Mesendoderm (in vitro differentiated cells): ENCODE measurements at regions not wholly inside any gene's neighbourhood (a gene's known extent, or its start where the extent isn't known, plus 50 kb on each side); places are given as distances from the start of the nearest gene placed in this dataset.

Experiments
- DNase-seq: peaks from one replicate; pipeline ENCODE4 v3.0.0; 2013
- H2AK5ac ChIP-seq: 2 replicates; pipeline ENCODE4 v1.6.1; 2013; ENCODE audit warnings: low read length, inconsistent platforms
- H2BK120ac ChIP-seq: 2 replicates; pipeline ENCODE4 v1.6.1; 2013; ENCODE audit warnings: low read depth, mild to moderate bottlenecking, low read length, moderate library complexity, mixed read lengths
- H2BK15ac ChIP-seq: replicated peaks from 2 replicates; pipeline ENCODE4 v1.6.1; 2013; ENCODE audit warnings: low read depth, mild to moderate bottlenecking, moderate library complexity
- H2BK5ac ChIP-seq: 2 replicates; pipeline ENCODE4 v1.6.1; 2013; ENCODE audit warnings: low read length, inconsistent platforms
- H3K18ac ChIP-seq: 2 replicates; pipeline ENCODE4 v1.6.1; 2013; ENCODE audit warnings: mild to moderate bottlenecking, low read length, mixed read lengths
- H3K23ac ChIP-seq: one replicate; pipeline ENCODE4 v1.6.1; 2013; ENCODE audit warnings: low read length
- H3K27ac ChIP-seq: 2 replicates; pipeline ENCODE4 v1.5.1; 2013; ENCODE audit warnings: low read depth, mild to moderate bottlenecking, inconsistent platforms, low read length, moderate library complexity
- H3K27me3 ChIP-seq: 2 replicates; pipeline ENCODE4 v1.6.1; 2013; ENCODE audit warnings: low read length, control low read depth, mild to moderate bottlenecking, inconsistent platforms; ENCODE audit not compliant: insufficient read depth, poor library complexity
- H3K36me3 ChIP-seq: 2 replicates; pipeline ENCODE4 v1.6.1; 2013; ENCODE audit warnings: low read length, inconsistent platforms; ENCODE audit not compliant: control insufficient read depth, insufficient read depth
- H3K4ac ChIP-seq: one replicate; pipeline ENCODE4 v1.6.1; 2013; ENCODE audit warnings: low read depth, mild to moderate bottlenecking, low read length, moderate library complexity
- H3K4me1 ChIP-seq: 2 replicates; pipeline ENCODE4 v1.6.1; 2013; ENCODE audit warnings: low read depth, low read length, inconsistent platforms; ENCODE audit not compliant: control insufficient read depth
- H3K4me2 ChIP-seq: 2 replicates; pipeline ENCODE4 v1.6.1; 2013; ENCODE audit warnings: low read length
- H3K4me3 ChIP-seq: 2 replicates; pipeline ENCODE4 v1.5.1; 2013; ENCODE audit warnings: mild to moderate bottlenecking, low read length
- H3K56ac ChIP-seq: one replicate; pipeline ENCODE4 v1.6.1; 2013; ENCODE audit warnings: low read length
- H3K79me1 ChIP-seq: 2 replicates; pipeline ENCODE4 v1.6.1; 2013; ENCODE audit warnings: low read length, inconsistent platforms
- H3K79me2 ChIP-seq: 2 replicates; pipeline ENCODE4 v1.6.1; 2013; ENCODE audit warnings: mild to moderate bottlenecking, low read length; ENCODE audit not compliant: control insufficient read depth, insufficient read depth
- H3K9ac ChIP-seq: 2 replicates; pipeline ENCODE4 v1.6.1; 2013; ENCODE audit warnings: low read length, inconsistent platforms
- H4K5ac ChIP-seq: one replicate; pipeline ENCODE4 v1.6.1; 2013; ENCODE audit warnings: low read length
- H4K8ac ChIP-seq: one replicate; pipeline ENCODE4 v1.6.1; 2013; ENCODE audit warnings: low read depth, mild to moderate bottlenecking, control low read depth, low read length, moderate library complexity
- WGBS: extraction: QIAGEN DNeasy Blood & Tissue Kit; methylation state at CpG from one replicate; pipeline ENCODE4 v1.1.7; 2013; ENCODE audit warnings: low lambda C conversion rate, missing lambda C conversion rate; ENCODE audit not compliant: insufficient coverage; ENCODE audit errors: extremely low coverage; 5-methylcytosine and 5-hydroxymethylcytosine counted together

DNA sequence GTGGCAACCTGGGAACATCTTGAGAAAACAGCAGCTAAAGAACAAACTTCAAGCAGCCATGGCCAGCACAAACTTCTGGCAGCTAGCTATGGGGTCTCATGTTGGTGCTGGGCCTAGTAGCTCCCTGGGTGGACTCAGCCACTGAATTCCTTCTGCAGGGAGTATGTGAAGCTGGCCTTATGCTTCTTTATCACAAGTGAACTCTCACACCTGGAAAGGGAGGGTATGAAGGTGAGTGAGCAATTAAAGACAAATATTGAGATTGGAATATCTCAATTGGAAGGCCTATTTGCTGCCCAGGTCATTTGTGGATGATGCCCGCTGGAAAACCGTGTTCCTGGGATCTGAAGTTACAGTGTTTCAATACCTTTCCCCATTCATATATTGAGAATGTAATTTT lies 153.3 kb upstream of the RPS6KA3 start:
- no peak overlapping the region for H4K5ac ChIP-seq
- no CpG with 5 or more reads among the region's 2 CpGs for WGBS

DNA sequence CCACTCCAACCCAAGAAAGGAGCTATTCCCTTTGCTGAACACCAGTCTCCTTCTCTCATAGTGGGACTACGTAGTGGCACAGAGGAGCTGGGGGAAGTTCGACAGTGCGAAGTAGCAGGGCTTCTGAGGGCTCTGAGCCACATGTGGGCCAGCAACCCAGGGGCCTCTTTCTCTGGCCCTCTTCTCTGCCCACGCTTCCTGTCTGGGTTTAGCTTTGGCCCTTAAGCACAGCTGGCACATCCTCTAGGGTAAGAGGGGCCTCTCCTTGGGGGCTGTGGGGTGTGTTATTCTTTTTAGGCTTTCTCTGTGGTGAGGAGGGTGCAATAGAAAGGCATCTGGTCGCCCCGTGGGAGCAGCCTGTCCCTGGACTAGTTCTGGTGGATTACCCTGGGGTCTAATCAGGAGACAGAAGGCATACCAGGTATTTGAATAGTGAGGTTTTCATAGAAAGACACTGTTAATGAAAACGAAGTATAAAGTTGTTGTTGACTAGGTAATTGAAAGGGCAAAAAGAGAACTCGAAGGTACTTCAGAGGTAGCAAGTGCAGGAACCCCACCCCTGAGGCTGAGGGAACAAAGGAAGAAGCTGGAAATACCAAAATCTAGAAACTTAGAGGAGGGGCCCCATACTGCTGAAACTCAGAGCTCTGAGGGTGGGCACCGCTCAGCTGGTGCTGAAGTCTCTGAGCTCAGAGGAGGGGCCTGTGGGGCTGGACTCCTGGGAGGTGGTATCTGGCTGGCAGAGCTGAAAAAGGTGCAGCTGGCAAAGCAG lies 151.9 kb upstream of the RPS6KA3 start:
- H3K4me2 ChIP-seq, result no peak overlapping the region
- H2BK15ac ChIP-seq, result no peak overlapping the region
- no peak overlapping the region for H3K9ac ChIP-seq
- H3K4me1 ChIP-seq, result no peaks in the 10 kb centered on the region
- H4K8ac ChIP-seq, result no peak overlapping the region
- H3K36me3 ChIP-seq, result no peaks in the 10 kb centered on the region
- no CpG with 5 or more reads among the region's 9 CpGs for WGBS
- H2BK120ac ChIP-seq, result no peak overlapping the region
- no peak overlapping the region for H3K23ac ChIP-seq
- H4K5ac ChIP-seq, result no peak overlapping the region
- H3K18ac ChIP-seq, result no peak overlapping the region
- DNase-seq, result no peak
- H2AK5ac ChIP-seq, result no peak overlapping the region
- no peak overlapping the region for H3K27ac ChIP-seq
- H3K79me1 ChIP-seq, result no peaks in the 10 kb centered on the region
- H3K4ac ChIP-seq, result no peak overlapping the region
- no peak overlapping the region for H2BK5ac ChIP-seq
- H3K79me2 ChIP-seq, result no peaks in the 10 kb centered on the region
- no peaks in the 10 kb centered on the region for H3K27me3 ChIP-seq
- H3K4me3 ChIP-seq, result no peak overlapping the region
- H3K56ac ChIP-seq, result no peak overlapping the region

More for the DNA sequence above, 153.3 kb upstream of the RPS6KA3 start:
- no peak overlapping the region for H3K4me2 ChIP-seq
- no peak overlapping the region for H3K27ac ChIP-seq
- no peak overlapping the region for H2BK15ac ChIP-seq
- H3K4me3 ChIP-seq, result no peak overlapping the region
- no peaks in the 10 kb centered on the region for H3K4me1 ChIP-seq
- H3K23ac ChIP-seq, result no peak overlapping the region
- H2BK5ac ChIP-seq, result no peak overlapping the region
- no peaks in the 10 kb centered on the region for H3K79me2 ChIP-seq
- no peak overlapping the region for H2BK120ac ChIP-seq
- H3K27me3 ChIP-seq, result no peaks in the 10 kb centered on the region
- H3K9ac ChIP-seq, result no peak overlapping the region
- H3K56ac ChIP-seq, result no peak overlapping the region
- DNase-seq, result no peak
- no peaks in the 10 kb centered on the region for H3K79me1 ChIP-seq
- no peak overlapping the region for H4K8ac ChIP-seq
- no peak overlapping the region for H2AK5ac ChIP-seq
- H3K18ac ChIP-seq, result no peak overlapping the region
- H3K36me3 ChIP-seq, result no peaks in the 10 kb centered on the region
- H3K4ac ChIP-seq, result no peak overlapping the region

DNA sequence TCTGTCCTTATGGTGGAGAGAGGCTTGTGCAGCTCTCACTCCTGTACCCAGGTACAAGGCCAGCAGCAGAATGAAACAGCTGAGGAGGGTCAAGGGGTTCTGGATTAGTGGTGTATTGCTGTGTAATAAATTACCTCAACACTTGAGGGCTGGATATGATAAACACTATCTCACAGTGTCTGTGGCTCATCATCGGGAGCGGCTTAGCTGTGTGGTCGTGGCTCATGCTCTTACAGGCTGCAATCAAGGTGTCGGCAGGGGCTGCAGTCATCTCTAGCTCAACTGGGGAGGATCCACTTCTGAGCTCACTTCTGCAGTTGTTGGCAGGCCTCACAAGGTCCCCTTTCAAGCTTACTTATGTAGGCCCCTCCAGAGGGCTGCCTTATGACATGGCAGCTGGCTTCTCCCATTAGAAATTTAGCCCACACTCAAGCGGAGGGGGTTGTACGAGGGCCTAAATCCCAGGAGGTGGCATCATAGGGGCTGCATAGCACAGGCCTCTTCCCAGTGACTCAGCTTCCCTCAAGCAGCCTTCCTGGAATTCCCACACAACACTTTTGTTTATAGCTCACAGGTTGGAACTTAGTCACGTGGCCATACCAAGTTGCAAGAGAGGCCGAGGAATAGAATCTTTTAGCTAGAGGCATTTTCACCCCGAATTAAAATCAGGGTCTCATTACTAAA lies 148.2 kb upstream of the RPS6KA3 start:
- Histone ChIP-seq H2BK120ac (no peak overlapping the region), H3K9ac (no peak overlapping the region), H2BK5ac (no peak overlapping the region), H3K27me3 (no peaks in the 10 kb centered on the region), H3K23ac (no peak overlapping the region), H3K56ac (no peak overlapping the region), H3K4me3 (no peak overlapping the region), H3K79me1 (no peaks in the 10 kb centered on the region), H3K36me3 (no peaks in the 10 kb centered on the region), H2AK5ac (no peak overlapping the region), H2BK15ac (no peak overlapping the region), H4K8ac (no peak overlapping the region), H3K4ac (no peak overlapping the region), H3K79me2 (no peaks in the 10 kb centered on the region), H3K18ac (no peak overlapping the region), H3K4me2 (no peak overlapping the region), H4K5ac (no peak overlapping the region), H3K4me1 (no peaks in the 10 kb centered on the region), H3K27ac (no peak overlapping the region)
- no CpG with 5 or more reads among the region's 9 CpGs for WGBS
- peak; percentile 36 for DNase-seq

DNA sequence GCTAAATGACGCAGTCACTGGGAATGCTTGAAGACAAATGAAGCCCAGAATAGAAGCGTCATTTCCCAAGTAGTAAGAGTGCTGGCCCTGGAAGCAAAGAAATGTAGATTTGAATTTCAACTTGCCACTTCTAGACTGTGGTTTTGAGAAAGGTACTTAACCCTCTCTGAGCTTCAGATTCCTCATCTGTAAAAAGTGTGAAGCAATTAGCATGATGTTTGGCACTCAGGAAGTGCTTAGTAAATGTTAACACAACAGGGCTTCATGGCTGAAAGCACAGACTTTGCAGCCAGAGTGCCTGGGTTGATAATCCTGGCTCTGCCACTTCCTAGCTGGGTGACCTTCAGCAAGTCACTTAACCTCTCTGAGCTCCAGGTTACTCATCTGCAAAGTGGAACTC lies 147.4 kb upstream of the RPS6KA3 start:
- Histone ChIP-seq H3K4me1 (no peaks in the 10 kb centered on the region), H2BK5ac (no peak overlapping the region), H2AK5ac (no peak overlapping the region), H3K56ac (no peak overlapping the region), H3K79me1 (no peaks in the 10 kb centered on the region), H3K4me3 (no peak overlapping the region), H3K36me3 (no peaks in the 10 kb centered on the region), H3K9ac (no peak overlapping the region), H3K4ac (no peak overlapping the region), H3K27me3 (no peaks in the 10 kb centered on the region), H2BK15ac (no peak overlapping the region), H2BK120ac (no peak overlapping the region), H3K27ac (no peak overlapping the region), H3K18ac (no peak overlapping the region), H3K4me2 (no peak overlapping the region), H3K23ac (no peak overlapping the region), H3K79me2 (no peaks in the 10 kb centered on the region), H4K5ac (no peak overlapping the region), H4K8ac (no peak overlapping the region)
- WGBS, result no CpG with 5 or more reads among the region's 2 CpGs
- DNase-seq, result no peak

DNA sequence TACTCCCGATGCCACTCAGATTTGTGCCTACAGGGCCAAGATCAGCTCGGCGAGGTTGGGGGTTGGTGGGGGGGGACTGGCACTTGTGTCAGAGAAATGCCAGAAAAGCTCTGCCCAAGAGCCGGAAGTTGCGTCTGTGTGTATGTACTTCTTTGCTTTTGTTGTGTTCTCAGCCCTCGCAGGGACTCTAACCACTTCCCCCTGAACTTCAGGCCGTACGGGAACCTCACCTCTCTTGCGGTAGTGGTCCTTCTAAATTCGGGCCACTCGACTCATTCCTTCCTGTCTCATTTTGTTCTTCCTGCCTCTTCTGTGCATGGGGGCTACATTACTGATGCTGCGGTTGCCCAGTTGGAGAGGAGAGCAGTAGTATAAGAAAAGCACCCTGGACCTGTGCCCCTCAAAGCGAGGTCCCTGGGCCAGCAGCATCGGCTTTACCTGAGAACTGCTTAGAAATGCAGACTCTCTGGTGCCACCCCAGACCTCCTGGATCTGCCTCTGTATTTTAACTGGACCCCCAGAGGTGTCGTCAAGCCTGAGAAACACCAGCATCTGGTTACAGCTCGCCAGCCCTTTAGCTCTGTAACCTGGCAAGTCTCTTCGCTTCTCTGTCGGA lies 146.3 kb upstream of the RPS6KA3 start:
- WGBS, result no CpG with 5 or more reads among the region's 18 CpGs
- Histone ChIP-seq H3K4me2 (no peak overlapping the region), H3K23ac (no peak overlapping the region), H3K4me3 (no peak overlapping the region), H2BK15ac (no peak overlapping the region), H3K56ac (no peak overlapping the region), H4K5ac (no peak overlapping the region), H3K4ac (no peak overlapping the region), H3K18ac (no peak overlapping the region), H3K36me3 (no peaks in the 10 kb centered on the region), H3K79me2 (no peaks in the 10 kb centered on the region), H3K27me3 (no peaks in the 10 kb centered on the region), H3K79me1 (no peaks in the 10 kb centered on the region), H3K27ac (no peak overlapping the region), H4K8ac (no peak overlapping the region), H2BK5ac (no peak overlapping the region), H2BK120ac (no peak overlapping the region), H2AK5ac (no peak overlapping the region), H3K4me1 (no peaks in the 10 kb centered on the region), H3K9ac (no peak overlapping the region)
- DNase-seq, result no peak
